GM12865 (cell line): ENCODE measurements at regions not wholly inside any gene's neighbourhood (a gene's known extent, or its start where the extent isn't known, plus 50 kb on each side); places are given as distances from the start of the nearest gene placed in this dataset.

Source experiments
- DNase-seq: peaks from one replicate; pipeline ENCODE4 v3.0.0; 2010; ENCODE audit warnings: low read depth
- H3K4me3 ChIP-seq: 2 replicates; pipeline ENCODE4 v1.5.1; 2011; ENCODE audit warnings: mild to moderate bottlenecking, low read depth, low read length, control low read depth
- CTCF ChIP-seq: IDR thresholded peaks from 2 replicates; pipeline ENCODE4 v1.5.1; 2011; ENCODE audit warnings: low read length, control low read depth, low read depth, inconsistent platforms; ENCODE audit not compliant: insufficient read depth; ENCODE audit errors: missing control alignments

- no peak overlapping the region for H3K4me3 ChIP-seq
- TF ChIP-seq CTCF = no peak
Measured at GRCh38 chr10:60648761-60649160, 129.5 kb upstream of the CDK1 start.

DNA sequence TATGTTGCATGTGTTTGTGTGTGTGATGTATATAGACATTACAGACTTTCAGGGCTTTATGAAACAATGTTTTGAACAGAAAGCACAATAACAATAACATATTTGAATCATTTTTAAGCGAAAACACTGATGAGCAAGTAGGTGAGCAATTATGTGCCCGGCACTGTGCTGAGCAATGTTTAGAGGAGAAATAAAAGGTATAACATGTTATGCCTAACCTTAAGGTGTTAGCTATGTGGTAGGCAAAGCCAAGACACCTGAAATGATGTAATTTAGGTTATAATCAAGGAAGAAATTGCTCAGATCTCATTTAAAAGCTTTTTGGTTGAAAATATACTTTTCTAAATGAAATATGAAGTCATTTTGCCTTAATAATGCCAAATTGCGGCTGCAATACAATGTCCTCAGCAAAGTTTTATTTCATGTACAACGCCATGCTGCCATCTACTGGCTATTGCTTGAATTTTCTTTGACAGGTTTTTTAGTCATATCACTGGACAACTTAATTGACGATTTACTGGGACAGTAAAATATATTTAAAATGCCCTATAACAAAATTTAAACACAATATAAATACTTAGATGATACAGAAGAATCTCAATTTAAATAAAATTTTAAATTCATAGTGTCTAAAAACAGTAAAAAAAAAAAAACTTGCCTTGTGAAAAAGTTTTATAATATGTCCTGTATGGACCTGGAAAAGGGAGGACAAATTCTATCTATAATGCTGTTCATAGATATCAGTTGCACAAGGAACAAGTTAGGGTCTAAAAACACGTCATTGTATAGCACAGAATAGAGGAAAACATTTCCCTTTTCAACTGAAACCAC, 131.1 kb upstream of the CDK1 start:
- peak; percentile 64 for DNase-seq
- peak; percentile 52 for TF ChIP-seq CTCF
- no peak overlapping the region for H3K4me3 ChIP-seq

More at GRCh38 chr10:60648761-60649160, 129.5 kb upstream of the CDK1 start:
- no peak for DNase-seq

DNA sequence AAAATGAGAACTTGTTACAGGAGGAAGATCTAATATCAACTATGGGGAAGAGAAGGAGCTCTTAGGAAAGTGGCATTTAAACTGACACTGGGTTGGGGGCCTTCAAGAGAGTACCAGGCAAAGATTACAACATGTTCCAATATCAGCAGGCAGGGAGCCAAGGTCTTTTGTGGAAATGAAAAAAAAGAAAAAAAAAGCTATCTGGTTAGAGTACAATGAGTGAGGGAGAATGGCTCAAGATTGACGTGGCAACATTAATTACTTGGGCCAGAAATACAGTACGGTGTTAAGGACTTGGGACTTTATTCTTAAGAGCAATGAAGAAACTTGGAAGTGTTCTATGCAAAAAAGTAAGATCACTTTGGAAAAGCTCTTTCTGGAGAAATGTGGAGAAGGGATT, 132.3 kb upstream of the CDK1 start:
- no peak overlapping the region for H3K4me3 ChIP-seq
- no peak for TF ChIP-seq CTCF
- no peak for DNase-seq

DNA sequence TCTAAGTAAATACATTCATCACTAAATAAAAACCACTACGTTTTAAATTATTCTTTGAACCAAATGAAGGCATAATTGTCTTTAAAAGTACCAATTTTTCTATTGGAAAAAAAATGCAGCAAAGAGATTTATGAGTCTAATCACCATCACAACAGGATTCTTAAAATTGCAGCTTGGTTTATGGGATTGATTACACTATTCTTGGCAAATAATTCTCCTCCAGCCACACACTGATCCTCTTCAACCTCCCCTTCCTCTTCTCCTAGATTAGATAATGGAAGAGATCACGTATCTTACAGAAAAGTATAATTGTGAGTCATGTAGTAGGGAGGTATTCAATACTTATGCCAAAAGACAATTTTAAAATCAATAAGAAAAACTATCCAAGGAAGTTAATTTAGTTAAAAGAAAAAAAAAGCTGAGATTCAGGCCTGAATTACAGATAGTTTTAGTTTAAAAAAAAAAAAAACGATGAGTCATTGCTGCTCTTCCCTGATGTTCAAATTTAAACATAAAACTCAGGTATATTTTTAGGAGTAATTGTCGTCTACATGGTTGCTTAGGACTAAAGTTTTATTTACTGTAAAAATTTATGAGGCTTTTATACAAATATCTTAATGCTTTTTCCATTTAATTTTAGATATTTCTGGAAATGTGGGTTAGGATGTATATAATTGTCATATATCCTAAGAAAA, 133.7 kb upstream of the CDK1 start:
- H3K4me3 ChIP-seq = no peak overlapping the region
- no peak for TF ChIP-seq CTCF
- no peak for DNase-seq

DNA sequence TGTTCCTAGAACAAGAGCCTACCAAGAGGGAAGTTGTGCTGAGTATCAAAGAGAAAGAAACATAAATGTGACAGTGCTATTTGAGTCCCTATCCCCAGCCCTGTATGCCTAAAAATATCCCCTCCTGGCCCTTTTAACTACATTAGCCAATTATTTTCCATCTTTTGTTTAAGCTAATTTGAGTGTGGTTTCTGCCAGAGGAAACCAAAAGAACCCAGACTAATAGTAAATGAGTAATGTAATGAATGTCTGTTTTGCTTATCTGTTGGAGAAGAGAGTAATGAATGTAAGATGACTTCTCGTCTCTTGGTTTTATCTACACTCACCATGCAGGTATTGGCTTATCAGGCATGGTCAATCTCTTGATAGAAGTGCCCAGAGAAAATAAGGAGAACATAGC, 134.4 kb upstream of the CDK1 start:
- no peak for DNase-seq
- TF ChIP-seq CTCF = no peak
- no peak overlapping the region for H3K4me3 ChIP-seq

- DNase-seq = no peak
- no peak for TF ChIP-seq CTCF
Measured at GRCh38 chr10:60629332-60629731, 148.9 kb upstream of the CDK1 start.

More at GRCh38 chr10:60629332-60629731, 148.9 kb upstream of the CDK1 start:
- no peak overlapping the region for H3K4me3 ChIP-seq
